ENCODE measurements at regions not wholly inside any gene's neighbourhood (a gene's known extent, or its start where the extent isn't known, plus 50 kb on each side); places are given as distances from the start of the nearest gene placed in this dataset.

DNA sequence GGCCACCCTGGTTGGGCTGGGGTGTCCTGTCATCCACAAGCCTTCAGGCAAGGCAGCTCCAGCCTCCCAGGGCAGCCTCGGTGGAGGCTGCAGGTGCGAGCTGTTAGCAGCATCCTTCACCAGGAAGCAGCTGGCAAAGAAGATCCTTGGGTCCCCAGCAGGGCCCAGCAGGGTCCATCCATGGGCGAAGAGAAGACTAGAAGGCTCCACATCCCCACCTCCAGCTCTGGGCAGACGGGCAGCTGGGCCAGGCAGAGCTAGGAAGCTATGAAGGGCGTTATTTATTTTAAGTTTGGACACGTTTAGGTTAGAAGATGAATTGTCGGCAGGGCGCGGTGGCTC lies 348.5 kb downstream of the TCERG1L start:
- in situ Hi-C loops (cut with MboI; ENCODE audit: low pct_unique_long_range_greater_than_20kb, low sequenced_read_pairs, unreplicated experiment): no loop called here
- DNase-seq (ENCODE audit: low spot score): no peak
- TF ChIP-seq, protein P1, sequence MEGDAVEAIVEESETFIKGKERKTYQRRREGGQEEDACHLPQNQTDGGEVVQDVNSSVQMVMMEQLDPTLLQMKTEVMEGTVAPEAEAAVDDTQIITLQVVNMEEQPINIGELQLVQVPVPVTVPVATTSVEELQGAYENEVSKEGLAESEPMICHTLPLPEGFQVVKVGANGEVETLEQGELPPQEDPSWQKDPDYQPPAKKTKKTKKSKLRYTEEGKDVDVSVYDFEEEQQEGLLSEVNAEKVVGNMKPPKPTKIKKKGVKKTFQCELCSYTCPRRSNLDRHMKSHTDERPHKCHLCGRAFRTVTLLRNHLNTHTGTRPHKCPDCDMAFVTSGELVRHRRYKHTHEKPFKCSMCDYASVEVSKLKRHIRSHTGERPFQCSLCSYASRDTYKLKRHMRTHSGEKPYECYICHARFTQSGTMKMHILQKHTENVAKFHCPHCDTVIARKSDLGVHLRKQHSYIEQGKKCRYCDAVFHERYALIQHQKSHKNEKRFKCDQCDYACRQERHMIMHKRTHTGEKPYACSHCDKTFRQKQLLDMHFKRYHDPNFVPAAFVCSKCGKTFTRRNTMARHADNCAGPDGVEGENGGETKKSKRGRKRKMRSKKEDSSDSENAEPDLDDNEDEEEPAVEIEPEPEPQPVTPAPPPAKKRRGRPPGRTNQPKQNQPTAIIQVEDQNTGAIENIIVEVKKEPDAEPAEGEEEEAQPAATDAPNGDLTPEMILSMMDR (IDR thresholded peaks at IDR 0.05; ENCODE audit: extremely low read depth, insufficient read depth, missing control alignments): no peak

DNA sequence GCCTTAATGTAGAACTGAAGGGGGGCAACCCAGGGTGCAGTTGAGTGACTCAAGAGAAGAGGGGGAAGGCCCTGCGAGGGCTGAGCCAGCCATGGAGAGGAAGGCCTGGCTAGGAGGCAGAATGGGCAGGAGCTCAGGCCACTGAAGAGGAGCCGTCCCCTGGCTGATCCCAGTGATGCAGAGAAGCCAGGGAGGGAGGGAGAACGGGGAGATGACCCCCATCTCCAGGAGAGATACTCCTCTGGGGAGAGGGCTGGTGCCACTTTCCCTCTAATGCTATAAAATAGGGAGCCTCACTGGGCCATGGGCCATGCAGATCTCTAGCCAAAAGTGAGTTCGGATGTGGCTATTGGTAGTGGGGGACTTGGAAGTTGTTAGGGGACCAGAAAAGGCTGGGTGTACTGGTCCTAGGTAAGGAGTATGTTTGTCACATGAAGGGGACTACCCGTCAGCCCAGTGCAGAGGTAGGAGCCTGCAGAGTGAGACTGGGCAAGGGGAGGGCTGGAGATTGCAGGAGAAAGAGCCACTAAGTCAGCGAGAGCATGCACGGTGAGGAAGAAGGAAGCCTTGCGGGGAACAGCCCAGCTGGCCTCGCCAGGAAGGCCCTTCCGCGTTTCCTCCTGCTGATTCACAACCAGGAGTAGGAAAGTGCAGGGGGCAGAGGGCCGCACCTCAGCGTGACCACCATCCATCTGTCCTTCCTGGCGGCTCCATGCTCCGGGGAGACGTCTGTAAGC lies 347.6 kb downstream of the TCERG1L start:
- no peak for DNase-seq (ENCODE audit: low spot score)
- TF ChIP-seq, protein P1 (IDR thresholded peaks at IDR 0.05; ENCODE audit: extremely low read depth, insufficient read depth, missing control alignments): no peak
- in situ Hi-C loops (cut with MboI; ENCODE audit: low pct_unique_long_range_greater_than_20kb, low sequenced_read_pairs, unreplicated experiment): no loop called here

DNA sequence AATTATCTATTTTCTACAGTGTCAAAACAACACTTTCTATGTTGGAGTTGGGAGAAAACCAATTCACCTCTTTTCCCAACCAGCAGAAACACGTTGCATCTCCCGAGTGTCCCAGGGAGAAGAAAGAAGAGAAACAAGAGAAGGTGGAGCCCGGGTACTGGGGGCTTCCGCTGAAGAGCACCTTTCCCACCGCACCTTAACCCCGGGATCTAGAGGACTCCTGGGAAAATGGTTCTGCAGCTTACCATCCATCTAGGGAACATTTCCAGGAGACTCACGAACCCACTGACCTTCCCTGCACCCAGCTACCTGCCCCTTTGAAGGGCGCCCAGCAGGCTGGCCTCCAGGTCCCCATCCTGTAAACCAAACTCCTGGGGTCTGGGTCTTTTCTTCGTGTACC lies 346.8 kb downstream of the TCERG1L start:
- no peak for DNase-seq (ENCODE audit: low spot score)
- TF ChIP-seq, protein P1 (IDR thresholded peaks at IDR 0.05; ENCODE audit: extremely low read depth, insufficient read depth, missing control alignments): no peak
- in situ Hi-C loops (cut with MboI; ENCODE audit: low pct_unique_long_range_greater_than_20kb, low sequenced_read_pairs, unreplicated experiment): no loop called here

DNA sequence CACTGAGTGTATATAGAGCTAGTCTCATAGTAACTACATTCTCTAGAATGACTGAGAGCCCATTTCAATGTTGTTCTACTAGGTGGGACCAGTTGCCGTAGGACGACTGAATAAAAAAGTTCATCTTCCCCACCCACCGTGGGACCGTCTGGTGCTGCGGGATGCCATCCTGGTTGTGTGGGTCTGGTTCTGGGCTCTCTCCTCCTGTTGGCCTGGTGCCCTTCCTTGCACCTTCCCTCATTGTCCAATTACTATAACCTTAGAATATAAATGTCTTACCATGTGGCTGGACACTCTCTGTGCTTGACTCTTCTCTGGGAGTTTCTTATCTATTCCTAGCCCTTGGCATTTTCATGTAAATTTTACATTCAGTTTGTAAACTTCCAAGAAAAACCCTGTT lies 344.4 kb downstream of the TCERG1L start:
- TF ChIP-seq, protein P1 (IDR thresholded peaks at IDR 0.05; ENCODE audit: extremely low read depth, insufficient read depth, missing control alignments): no peak
- no peak for DNase-seq (ENCODE audit: low spot score)
- in situ Hi-C loops (cut with MboI; ENCODE audit: low pct_unique_long_range_greater_than_20kb, low sequenced_read_pairs, unreplicated experiment): no loop called here

DNA sequence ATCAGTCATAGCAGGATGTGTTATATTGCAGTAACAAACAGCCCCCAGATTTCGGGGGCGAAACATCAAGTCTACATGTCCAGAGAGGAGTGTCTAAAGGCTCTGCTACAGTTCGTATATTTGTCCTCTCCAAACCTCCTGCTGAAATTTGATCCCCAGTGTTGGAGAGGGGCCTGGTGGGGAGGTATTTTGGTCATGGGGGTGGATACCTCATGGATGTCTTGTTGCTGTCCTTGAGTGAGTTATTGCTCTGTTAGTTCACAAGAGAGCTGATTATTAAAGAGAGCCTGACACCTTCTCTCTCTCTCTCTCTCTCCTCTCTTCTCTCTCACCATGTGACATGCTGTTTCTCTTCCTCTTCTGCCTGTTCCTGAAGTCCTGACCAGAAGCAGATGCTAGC lies 343.7 kb downstream of the TCERG1L start:
- in situ Hi-C loops (cut with MboI; ENCODE audit: low pct_unique_long_range_greater_than_20kb, low sequenced_read_pairs, unreplicated experiment): no loop called here
- no peak for DNase-seq (ENCODE audit: low spot score)

DNA sequence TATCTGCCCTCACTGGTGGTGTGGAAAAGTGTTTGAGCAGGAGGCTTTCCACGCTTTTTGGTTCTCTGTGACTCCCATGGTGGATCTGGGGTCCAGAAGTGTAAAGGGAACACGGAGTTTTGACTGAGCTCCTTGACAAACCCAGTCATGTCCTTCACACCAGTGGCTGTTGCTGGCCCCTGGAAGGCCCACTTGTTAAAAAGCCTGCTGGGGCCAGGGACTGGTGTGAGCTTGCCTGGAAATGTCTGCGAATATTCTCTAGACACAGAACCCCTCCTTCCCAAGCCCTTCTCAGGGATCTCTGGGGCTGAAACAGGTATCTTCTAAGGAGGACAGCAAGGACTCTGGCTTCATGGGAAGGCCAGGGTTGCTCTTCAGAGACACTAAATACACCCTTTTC lies 343.0 kb downstream of the TCERG1L start:
- in situ Hi-C loops (cut with MboI; ENCODE audit: low pct_unique_long_range_greater_than_20kb, low sequenced_read_pairs, unreplicated experiment): no loop called here

More for the DNA sequence above, 343.7 kb downstream of the TCERG1L start:
- TF ChIP-seq, protein P1 (IDR thresholded peaks at IDR 0.05; ENCODE audit: extremely low read depth, insufficient read depth, missing control alignments): no peak

More for the DNA sequence above, 343.0 kb downstream of the TCERG1L start:
- DNase-seq (ENCODE audit: low spot score): no peak
- TF ChIP-seq, protein P1 (IDR thresholded peaks at IDR 0.05; ENCODE audit: extremely low read depth, insufficient read depth, missing control alignments): no peak
